PFSK-1 (cell line): ENCODE measurements at regions not wholly inside any gene's neighbourhood (a gene's known extent, or its start where the extent isn't known, plus 50 kb on each side); places are given as distances from the start of the nearest gene placed in this dataset.

Experiments used
- FOXP2 ChIP-seq: optimal IDR thresholded peaks from 2 replicates; pipeline ENCODE3; 2011; ENCODE audit warnings: borderline replicate concordance, control low read depth, inconsistent platforms; ENCODE audit not compliant: insufficient read depth; ENCODE audit errors: extremely low read length, extremely low read depth
- POLR2AphosphoS5 ChIP-seq: IDR thresholded peaks from 2 replicates; pipeline ENCODE4 v1.6.1; 2012; ENCODE audit warnings: low read depth, mild to moderate bottlenecking, control low read depth, low read length, moderate library complexity
- SIN3A ChIP-seq: IDR thresholded peaks from 2 replicates; pipeline ENCODE4 v1.6.1; 2012; ENCODE audit warnings: mild to moderate bottlenecking, low read length, moderate library complexity, borderline replicate concordance; ENCODE audit not compliant: insufficient read depth
- TAF1 ChIP-seq: IDR thresholded peaks from 2 replicates; pipeline ENCODE4 v1.6.1; 2012; ENCODE audit warnings: low read length, control low read depth, borderline replicate concordance; ENCODE audit not compliant: insufficient read depth
- TF ChIP-seq, protein P1 (sequence below), 2 experiments: IDR thresholded peaks; 2 replicates each; pipeline versions ENCODE4 v1.6.1 to v1.8.0; 2011 to 2012; ENCODE audit warnings: low read depth in 2 of 2, low read length in 2 of 2, control low read depth in 1 of 2, inconsistent platforms in 1 of 2, mild to moderate bottlenecking in 1 of 2, moderate library complexity in 1 of 2; ENCODE audit not compliant: insufficient read depth in 1 of 2

DNA sequence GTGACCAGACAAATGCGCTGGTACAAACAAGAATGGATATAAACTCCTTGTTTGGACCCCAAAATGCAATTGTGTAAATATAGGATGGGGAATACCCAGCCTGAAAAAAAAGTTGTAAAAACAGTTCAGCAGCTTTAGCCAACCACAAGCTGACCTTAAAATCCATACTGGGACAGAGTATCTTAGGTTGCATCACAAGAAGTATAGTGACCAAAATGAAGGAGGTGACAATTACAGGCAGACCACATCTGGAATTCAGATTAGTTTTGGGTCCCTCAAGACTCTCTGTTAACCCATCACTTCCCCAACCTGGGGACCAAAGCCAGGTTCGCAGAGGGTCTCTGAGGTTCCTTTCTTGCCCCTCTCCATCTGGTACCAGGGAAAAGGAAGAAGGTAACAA is 115.9 kb upstream of the PRR20G start:
- TF ChIP-seq POLR2AphosphoS5 (no peak), FOXP2 (no peak), SIN3A (no peak), TAF1 (no peak)
- TF ChIP-seq, protein P1, sequence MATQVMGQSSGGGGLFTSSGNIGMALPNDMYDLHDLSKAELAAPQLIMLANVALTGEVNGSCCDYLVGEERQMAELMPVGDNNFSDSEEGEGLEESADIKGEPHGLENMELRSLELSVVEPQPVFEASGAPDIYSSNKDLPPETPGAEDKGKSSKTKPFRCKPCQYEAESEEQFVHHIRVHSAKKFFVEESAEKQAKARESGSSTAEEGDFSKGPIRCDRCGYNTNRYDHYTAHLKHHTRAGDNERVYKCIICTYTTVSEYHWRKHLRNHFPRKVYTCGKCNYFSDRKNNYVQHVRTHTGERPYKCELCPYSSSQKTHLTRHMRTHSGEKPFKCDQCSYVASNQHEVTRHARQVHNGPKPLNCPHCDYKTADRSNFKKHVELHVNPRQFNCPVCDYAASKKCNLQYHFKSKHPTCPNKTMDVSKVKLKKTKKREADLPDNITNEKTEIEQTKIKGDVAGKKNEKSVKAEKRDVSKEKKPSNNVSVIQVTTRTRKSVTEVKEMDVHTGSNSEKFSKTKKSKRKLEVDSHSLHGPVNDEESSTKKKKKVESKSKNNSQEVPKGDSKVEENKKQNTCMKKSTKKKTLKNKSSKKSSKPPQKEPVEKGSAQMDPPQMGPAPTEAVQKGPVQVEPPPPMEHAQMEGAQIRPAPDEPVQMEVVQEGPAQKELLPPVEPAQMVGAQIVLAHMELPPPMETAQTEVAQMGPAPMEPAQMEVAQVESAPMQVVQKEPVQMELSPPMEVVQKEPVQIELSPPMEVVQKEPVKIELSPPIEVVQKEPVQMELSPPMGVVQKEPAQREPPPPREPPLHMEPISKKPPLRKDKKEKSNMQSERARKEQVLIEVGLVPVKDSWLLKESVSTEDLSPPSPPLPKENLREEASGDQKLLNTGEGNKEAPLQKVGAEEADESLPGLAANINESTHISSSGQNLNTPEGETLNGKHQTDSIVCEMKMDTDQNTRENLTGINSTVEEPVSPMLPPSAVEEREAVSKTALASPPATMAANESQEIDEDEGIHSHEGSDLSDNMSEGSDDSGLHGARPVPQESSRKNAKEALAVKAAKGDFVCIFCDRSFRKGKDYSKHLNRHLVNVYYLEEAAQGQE (IDR thresholded peaks at IDR 0.05; ENCODE audit: insufficient read depth in 1 of 2, low read depth in 2 of 2, low read length in 2 of 2), result no peak

DNA sequence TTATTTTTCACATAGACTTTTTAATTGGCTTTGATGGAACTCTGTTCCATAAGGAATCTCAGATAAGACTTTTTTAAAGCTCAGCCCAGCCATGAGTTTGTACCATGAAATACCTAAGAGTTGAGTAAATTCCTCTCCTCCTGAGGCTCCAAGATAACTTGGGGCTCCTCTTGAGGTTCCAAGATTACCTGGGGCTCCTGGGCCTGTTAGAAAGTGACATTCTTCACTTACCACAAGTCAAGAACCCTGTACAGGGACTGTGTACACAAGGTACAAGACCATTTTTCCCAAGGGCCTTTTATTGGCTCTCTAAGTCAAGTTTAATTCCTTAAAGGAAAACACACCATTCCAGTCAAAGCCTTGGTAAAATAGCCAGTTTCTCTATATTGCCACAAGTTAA is 111.3 kb upstream of the PRR20G start:
- TF ChIP-seq TAF1, result no peak
- TF ChIP-seq FOXP2, result no peak
- no peak for TF ChIP-seq POLR2AphosphoS5
- TF ChIP-seq, protein P1 (IDR thresholded peaks at IDR 0.05; ENCODE audit: insufficient read depth in 1 of 2, low read depth in 2 of 2, low read length in 2 of 2), result no peak

DNA sequence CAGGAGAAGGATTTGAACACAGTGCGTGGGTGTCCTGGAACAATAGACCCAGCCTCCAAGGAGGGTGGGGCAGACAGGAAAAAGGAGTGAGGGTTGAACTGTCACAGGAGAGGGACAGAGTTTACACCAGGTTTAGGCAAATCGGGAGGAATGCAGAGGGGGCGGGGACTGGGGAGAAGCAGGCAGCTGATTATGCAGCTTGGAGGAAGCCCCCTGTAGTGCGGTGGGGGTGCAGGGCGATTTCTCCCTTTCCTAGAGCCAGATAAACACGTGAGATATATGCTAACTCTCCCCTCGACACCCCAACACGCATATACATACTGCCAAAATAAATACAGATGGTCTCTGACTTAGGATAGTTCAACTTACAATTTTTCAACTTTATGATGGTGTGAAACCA is 108.6 kb upstream of the PRR20G start:
- TF ChIP-seq FOXP2 (no peak), POLR2AphosphoS5 (no peak), TAF1 (no peak), SIN3A (no peak)
- TF ChIP-seq, protein P1 (IDR thresholded peaks at IDR 0.05; ENCODE audit: insufficient read depth in 1 of 2, low read depth in 2 of 2, low read length in 2 of 2), result no peak

DNA sequence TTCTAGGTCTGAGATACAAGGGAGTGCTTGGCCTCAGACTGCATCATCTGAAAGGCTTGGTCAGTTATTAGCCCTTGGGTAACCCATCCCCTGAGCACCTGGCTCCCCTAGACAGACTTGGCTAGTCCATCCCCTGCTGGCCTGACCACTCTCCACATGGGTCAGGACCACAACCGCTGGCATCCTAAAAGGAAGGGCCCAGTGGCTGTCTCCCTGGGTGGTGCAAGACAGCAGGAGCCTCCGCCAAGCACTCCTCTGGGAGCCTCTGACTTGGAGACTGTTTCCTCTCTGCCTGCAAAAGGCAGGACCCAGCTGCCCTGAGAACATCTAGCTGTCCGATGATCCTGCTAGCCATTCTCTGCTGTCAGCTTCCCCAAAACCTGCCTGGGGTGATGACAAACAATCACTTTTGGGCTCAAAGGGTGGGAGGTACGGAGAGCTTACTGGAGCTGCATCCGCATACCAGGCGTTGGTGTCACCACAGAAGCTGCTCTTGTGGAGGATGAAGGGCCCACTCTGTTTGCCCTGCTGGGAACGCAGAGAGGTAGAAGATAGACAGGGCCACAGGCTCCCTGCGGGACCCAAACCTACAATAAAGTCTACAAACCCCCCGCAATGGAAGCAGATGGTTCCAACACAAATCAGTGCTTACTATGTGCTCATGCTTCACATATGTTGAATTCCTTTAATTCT is 108.0 kb upstream of the PRR20G start:
- no peak for TF ChIP-seq SIN3A
- TF ChIP-seq POLR2AphosphoS5, result no peak
- no peak for TF ChIP-seq TAF1
- TF ChIP-seq, protein P1 (IDR thresholded peaks at IDR 0.05; ENCODE audit: insufficient read depth in 1 of 2, low read depth in 2 of 2, low read length in 2 of 2), result no peak
